Thoracic aorta (tissue), 2 donors: ENCODE measurements at regions not wholly inside any gene's neighbourhood (a gene's known extent, or its start where the extent isn't known, plus 50 kb on each side); places are given as distances from the start of the nearest gene placed in this dataset.

Experiments used
- ATAC-seq: fragments of 150-250 bp; one replicate; pipeline ENCODE4 v1.8.0; 2017; ENCODE audit warnings: low read depth; ENCODE audit not compliant: insufficient number of reproducible peaks, low FRiP score
- DNase-seq: peaks from one replicate; pipeline ENCODE4 v3.0.0-alpha.2; 2020; ENCODE audit warnings: low spot score
- H3K27ac ChIP-seq, 2 donors: fragments of 200-600 bp; sonication (generic); 1 replicate in 1 of 2; 2 replicates in 1 of 2; pipeline ENCODE4 v1.5.1; 2016; ENCODE audit warnings: mild to moderate bottlenecking in 2 of 2, moderate library complexity in 2 of 2
- H3K27me3 ChIP-seq: fragments of 200-600 bp; sonication (generic); replicated peaks from 2 replicates; pipeline ENCODE4 v1.6.0; 2016; ENCODE audit warnings: mild to moderate bottlenecking; ENCODE audit not compliant: insufficient read depth
- H3K36me3 ChIP-seq: fragments of 200-600 bp; sonication (generic); one replicate; pipeline ENCODE4 v1.5.1; 2016
- H3K4me1 ChIP-seq, 2 donors: fragments of 200-600 bp; sonication (generic); 1 replicate in 1 of 2; 2 replicates in 1 of 2; pipeline versions ENCODE4 v1.5.1 to v1.6.0; 2016; ENCODE audit warnings: low read depth in 2 of 2, mild to moderate bottlenecking in 1 of 2; ENCODE audit not compliant: control insufficient read depth in 1 of 2
- H3K4me3 ChIP-seq: fragments of 200-600 bp; sonication (generic); 2 replicates; pipeline ENCODE4 v1.5.1; 2016; ENCODE audit warnings: mild to moderate bottlenecking
- H3K9me3 ChIP-seq: fragments of 200-600 bp; sonication (generic); 2 replicates; pipeline ENCODE4 v1.5.1; 2016
- TF ChIP-seq, protein P1 (sequence below): fragments of 200-600 bp; sonication (generic); IDR thresholded peaks from one replicate; pipeline ENCODE4 v1.5.1; 2019; ENCODE audit warnings: antibody characterized with exemption

DNA sequence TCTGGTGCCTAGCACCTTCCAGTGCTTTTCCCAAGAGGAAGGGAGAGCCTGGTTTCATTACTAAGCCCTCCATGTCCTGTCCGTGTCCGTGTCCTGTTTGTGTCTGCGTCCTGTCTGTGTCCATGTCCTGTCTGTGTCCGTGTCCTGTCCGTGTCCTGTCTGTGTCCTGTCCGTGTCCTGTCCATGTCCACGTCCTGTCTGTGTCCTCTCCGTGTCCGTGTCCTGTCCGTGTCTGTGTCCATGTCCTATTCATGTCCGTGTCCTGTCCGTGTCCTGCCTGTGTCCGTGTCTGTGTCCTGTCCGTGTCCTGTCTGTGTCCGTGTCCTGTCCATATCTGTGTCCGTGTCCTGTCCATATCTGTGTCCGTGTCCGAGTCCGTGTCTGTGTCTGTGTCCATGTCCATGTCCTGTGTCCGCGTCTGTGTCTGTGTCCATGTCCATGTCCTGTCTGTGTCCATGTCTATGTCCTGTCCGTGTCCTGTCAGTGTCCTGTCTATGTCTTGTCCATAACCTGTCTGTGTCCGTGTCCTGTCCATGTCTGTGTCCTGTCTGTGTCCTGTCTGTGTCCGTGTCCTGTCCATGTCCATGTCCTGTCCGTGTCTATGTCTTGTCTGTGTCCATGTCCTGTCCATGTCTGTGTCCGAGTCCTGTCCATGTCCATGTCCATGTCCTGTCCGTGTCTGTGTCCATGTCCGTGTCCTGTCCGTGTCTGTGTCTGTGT, 54.4 kb upstream of the BHLHE23 start:
- ATAC-seq (no peak), DNase-seq (no peak)
- Histone ChIP-seq H3K36me3 (no peaks in the 10 kb centered on the region), H3K27me3 (no peaks in the 10 kb centered on the region), H3K4me1 (no peaks in the 10 kb centered on the region), H3K9me3 (no peaks in the 10 kb centered on the region), H3K4me3 (no peak overlapping the region), H3K27ac (no peak overlapping the region)
- TF ChIP-seq, protein P1, sequence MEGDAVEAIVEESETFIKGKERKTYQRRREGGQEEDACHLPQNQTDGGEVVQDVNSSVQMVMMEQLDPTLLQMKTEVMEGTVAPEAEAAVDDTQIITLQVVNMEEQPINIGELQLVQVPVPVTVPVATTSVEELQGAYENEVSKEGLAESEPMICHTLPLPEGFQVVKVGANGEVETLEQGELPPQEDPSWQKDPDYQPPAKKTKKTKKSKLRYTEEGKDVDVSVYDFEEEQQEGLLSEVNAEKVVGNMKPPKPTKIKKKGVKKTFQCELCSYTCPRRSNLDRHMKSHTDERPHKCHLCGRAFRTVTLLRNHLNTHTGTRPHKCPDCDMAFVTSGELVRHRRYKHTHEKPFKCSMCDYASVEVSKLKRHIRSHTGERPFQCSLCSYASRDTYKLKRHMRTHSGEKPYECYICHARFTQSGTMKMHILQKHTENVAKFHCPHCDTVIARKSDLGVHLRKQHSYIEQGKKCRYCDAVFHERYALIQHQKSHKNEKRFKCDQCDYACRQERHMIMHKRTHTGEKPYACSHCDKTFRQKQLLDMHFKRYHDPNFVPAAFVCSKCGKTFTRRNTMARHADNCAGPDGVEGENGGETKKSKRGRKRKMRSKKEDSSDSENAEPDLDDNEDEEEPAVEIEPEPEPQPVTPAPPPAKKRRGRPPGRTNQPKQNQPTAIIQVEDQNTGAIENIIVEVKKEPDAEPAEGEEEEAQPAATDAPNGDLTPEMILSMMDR: no peak

DNA sequence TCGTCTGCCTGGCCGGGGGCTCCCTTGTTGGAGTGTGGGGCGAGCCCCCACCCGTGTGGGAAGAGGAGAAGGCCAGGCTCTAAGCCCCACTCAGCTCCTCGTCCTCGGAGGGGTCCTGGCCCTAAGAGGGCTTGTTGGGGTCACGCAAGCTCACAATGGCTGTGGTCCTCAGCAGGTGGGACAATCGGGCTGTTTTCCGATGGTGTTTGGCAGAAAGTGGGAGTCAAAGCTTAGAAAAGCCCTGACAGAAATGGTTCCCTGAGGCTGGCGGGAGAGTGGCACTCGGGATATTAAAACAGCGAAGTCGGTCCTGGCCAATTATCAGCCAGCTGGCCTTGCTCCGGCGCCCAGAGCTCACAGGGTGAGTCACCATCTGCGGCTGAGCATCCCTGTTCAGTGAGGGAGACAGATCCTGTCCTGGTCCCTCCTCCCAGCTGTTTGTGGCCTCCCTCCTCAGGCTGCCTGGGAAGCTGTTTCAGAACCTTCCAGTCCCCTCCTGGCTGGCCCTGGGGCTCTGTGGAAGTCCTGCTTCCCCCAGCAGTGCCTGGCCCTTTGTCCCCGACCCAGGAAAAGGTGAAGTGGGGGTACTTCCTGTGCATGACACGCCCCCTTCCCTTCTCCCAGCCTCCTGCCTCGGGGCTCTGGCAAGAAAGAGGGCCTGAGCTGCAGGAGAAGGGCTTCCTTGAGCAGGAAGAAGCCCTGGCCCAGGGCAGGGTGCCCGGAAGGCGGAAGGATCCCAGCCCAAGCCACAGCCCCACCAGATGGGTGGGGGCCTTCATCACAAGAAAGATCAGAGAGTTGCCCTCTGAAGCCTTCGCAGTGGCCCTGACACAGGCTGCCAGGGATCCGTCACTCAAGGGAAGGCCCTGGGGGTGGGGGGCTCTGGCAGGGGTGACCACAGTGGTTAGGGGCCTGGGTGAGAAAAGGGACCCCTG, 53.6 kb upstream of the BHLHE23 start:
- H3K4me3 ChIP-seq: no peak overlapping the region
- H3K27ac ChIP-seq: no peak overlapping the region
- H3K4me1 ChIP-seq: no peaks in the 10 kb centered on the region
- H3K9me3 ChIP-seq: no peaks in the 10 kb centered on the region
- TF ChIP-seq, protein P1: no peak
- H3K36me3 ChIP-seq: no peaks in the 10 kb centered on the region
- DNase-seq (no peak), ATAC-seq (no peak)
- no peaks in the 10 kb centered on the region for H3K27me3 ChIP-seq

DNA sequence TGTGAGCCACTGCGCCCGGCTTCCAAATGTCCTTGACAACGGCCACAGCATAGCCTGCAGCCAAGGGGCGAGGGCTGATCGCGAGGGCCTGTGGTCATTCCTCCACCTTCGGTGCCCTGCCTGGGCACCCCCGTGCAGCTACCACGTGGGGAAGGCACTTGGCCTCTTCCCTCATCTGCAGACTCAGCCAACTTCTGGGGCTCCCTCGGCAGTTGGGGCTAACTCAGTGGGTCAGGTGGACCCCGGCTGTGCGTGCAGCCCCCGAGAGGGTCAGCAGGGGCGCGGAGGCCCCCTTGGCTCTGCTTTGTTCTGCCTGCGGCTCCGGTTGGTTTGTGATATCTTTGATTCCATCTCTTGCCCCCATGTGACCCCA, 52.9 kb upstream of the BHLHE23 start:
- H3K9me3 ChIP-seq: no peaks in the 10 kb centered on the region
- H3K36me3 ChIP-seq: no peaks in the 10 kb centered on the region
- no peak for DNase-seq
- TF ChIP-seq, protein P1: no peak
- no peak for ATAC-seq
- no peak overlapping the region for H3K27ac ChIP-seq
- H3K4me3 ChIP-seq: no peak overlapping the region
- H3K4me1 ChIP-seq: no peaks in the 10 kb centered on the region
- H3K27me3 ChIP-seq: no peaks in the 10 kb centered on the region

DNA sequence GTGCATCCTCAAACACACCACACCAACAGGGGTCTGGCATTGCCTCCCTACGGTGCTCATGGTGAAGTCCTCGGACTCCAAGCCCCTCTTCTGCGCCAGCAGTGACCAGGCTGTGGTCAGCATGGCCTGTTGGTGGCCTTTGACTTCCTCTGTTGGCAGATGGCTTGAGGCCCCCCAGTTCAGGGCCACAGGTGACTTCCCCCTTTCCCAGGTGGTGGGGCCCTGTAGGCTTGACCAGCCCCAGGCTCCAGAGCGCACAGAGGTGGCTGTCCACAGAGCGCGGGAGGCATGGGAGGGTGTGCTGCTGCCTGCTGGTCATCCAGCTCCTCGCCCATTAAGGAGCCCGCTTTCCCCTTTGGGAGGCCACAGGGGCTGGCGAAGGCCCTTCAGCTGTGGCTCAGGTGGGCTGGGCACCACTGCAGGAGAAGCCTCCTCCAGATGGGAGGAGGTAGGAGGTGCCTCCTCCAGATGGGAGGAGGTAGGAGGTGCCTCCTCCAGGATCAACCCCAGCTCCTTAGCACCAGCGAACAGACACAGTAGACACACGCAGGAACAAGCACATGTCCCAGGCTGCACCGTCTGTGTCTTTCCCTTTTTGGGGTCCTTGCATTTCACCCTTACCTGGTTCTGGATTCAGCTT, 52.1 kb upstream of the BHLHE23 start:
- H3K4me3 ChIP-seq: no peak overlapping the region
- no peak overlapping the region for H3K27ac ChIP-seq
- ATAC-seq (no peak), DNase-seq (no peak)
- H3K4me1 ChIP-seq: no peaks in the 10 kb centered on the region
- no peaks in the 10 kb centered on the region for H3K9me3 ChIP-seq
- TF ChIP-seq, protein P1: no peak
- H3K27me3 ChIP-seq: no peaks in the 10 kb centered on the region
- H3K36me3 ChIP-seq: no peaks in the 10 kb centered on the region
